GM18499 (cell line): ENCODE measurements at regions not wholly inside any gene's neighbourhood (a gene's known extent, or its start where the extent isn't known, plus 50 kb on each side); places are given as distances from the start of the nearest gene placed in this dataset.

Experiments
- ATAC-seq: cut with Tn5 transposase; IDR thresholded peaks from one replicate; pipeline ENCODE4 v1.9.1; 2021; ENCODE audit warnings: moderate number of reproducible peaks; ENCODE audit not compliant: insufficient read depth, unreplicated experiment

GRCh38 chr7:136086712-136087111, 109.6 kb upstream of the MTPN start:
- peak; percentile 96 for ATAC-seq

GRCh38 chr7:136079934-136080333, 102.8 kb upstream of the MTPN start:
- ATAC-seq = no peak

GRCh38 chr7:136079478-136079892, 102.3 kb upstream of the MTPN start:
- no peak for ATAC-seq

- no peak for ATAC-seq
Measured at GRCh38 chr7:136079066-136079465, 101.9 kb upstream of the MTPN start.

GRCh38 chr7:136078630-136079029, 101.5 kb upstream of the MTPN start:
- no peak for ATAC-seq

GRCh38 chr7:136076954-136077353, 99.8 kb upstream of the MTPN start:
- ATAC-seq = no peak

- no peak for ATAC-seq
Measured at GRCh38 chr7:136074843-136075242, 97.7 kb upstream of the MTPN start.

- ATAC-seq = no peak
Measured at GRCh38 chr7:136072447-136072846, 95.3 kb upstream of the MTPN start.

GRCh38 chr7:136070736-136071505, 93.8 kb upstream of the MTPN start:
- ATAC-seq = no peak

GRCh38 chr7:136069840-136070529, 92.8 kb upstream of the MTPN start:
- ATAC-seq = no peak

- ATAC-seq = no peak
Measured at GRCh38 chr7:136067277-136067676, 90.1 kb upstream of the MTPN start.

GRCh38 chr7:136066304-136067143, 89.4 kb upstream of the MTPN start:
- ATAC-seq = no peak

- no peak for ATAC-seq
Measured at GRCh38 chr7:136064627-136065237, 87.6 kb upstream of the MTPN start.

- no peak for ATAC-seq
Measured at GRCh38 chr7:136064081-136064480, 86.9 kb upstream of the MTPN start.

GRCh38 chr7:136063326-136063666, 86.1 kb upstream of the MTPN start:
- no peak for ATAC-seq

GRCh38 chr7:136062625-136063325, 85.6 kb upstream of the MTPN start:
- no peak for ATAC-seq

GRCh38 chr7:136061433-136061832, 84.3 kb upstream of the MTPN start:
- ATAC-seq = no peak

GRCh38 chr7:136058546-136058945, 81.4 kb upstream of the MTPN start:
- ATAC-seq = no peak

GRCh38 chr7:136057509-136057908, 80.3 kb upstream of the MTPN start:
- ATAC-seq = no peak

GRCh38 chr7:136056651-136057231, 79.6 kb upstream of the MTPN start:
- ATAC-seq = no peak
